NCI-H510A treated with DMSO at 0.1 percent for 48 hours (cell line): ENCODE measurements at regions not wholly inside any gene's neighbourhood (a gene's known extent, or its start where the extent isn't known, plus 50 kb on each side); places are given as distances from the start of the nearest gene placed in this dataset.
"Not testable (repeated sequence)": the region's sequence is repeated elsewhere in the genome, so short reads cannot be mapped to it uniquely, and the experiment has no call there.

Source experiments
- DNase-seq: peaks from one replicate; lab custom pipeline; 2025; lab: John Stamatoyannopoulos, UW

DNA sequence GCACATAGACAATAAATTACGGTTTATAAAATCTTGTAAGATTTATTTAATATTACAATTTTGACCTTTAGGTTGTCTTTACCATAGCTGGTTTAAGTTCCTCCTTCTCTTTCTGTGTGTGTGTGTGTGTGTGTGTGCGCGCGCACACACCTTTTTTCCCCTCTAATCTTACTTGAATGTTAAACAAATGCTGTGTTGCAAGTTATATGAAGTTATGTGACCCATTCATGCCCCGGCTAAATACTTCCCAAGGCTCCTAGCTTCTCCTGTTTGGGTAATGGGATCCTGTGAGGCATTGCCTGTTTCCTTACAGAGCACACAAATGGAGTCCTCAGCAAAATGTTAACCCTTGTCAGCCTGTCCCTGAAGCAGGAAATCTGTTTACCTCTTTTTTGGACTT lies 125.6 kb upstream of the ZNF608 start:
- DNase-seq, result no peak

DNA sequence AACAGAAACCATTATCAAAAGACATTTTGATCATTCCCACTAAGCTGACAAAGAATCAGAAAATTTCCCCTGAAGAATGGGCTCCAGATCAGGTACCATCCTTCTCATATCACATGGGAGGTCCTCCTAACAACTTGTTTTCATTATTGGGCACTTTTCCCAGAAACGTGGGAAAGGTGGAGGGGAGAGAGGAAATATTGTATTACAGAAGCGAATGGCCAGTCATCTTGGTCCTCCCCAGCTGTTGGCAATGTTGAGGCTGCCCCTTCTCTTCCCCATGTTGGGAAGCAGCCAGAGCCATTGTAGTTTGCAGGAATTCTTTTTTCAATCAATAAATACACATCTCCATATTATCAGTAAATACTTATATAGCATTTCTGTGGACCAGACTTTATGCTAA lies 126.2 kb upstream of the ZNF608 start:
- no peak for DNase-seq

DNA sequence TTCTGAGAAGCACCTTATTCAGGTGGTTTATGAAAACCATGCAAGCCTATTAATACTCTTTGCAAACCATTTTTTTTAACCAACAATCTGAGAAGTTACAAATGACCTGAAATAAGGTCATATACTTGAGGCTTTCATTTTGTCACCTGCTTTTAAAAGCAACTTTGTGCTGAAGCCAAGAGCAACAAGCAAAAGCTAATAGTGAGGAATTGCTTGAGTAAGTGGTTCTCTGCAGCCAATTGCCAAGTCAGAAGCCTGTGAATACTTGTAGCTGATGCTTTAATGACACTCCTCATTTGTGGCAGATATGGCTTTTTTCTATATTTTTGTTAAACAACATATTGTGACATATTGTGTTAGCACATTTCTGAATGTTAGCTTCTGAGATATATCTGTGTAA lies 126.7 kb upstream of the ZNF608 start:
- no peak for DNase-seq

DNA sequence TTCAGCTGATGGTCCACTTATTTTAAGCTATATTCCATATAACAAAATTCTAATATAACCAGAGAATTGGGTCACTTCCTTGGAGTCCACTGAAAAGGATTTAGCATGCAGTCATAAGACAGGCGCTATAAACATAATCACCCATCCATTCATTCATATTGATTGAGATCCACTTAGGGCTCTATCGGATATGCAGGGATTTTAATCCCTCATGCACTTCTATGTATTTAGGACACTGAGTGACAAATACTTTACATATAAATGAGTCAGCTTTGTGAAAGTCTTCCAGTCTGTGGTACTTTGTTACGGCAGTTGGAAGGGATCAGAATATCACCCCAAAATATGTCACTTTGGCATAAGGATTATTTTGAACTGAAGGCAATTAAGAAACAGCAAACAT lies 127.3 kb upstream of the ZNF608 start:
- DNase-seq, result no peak

DNA sequence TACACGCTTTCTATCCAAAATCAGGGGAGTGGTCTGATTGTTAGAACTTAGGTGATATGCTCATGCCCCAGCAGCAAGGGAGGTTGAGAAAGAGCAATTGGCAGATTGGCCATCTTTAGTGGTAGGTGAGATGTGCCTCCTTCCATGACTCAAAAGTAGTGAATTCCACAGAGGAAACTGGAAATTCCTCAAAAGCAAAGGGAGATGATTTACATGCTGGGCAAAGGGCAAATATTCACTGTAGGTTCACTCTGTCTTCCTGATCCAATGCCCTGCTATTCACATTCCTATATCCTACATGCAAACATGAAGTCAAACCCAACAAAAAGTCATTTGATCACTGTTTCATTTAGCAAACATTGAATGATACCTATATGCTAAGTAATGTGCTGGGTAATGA lies 130.1 kb upstream of the ZNF608 start:
- no peak for DNase-seq

DNA sequence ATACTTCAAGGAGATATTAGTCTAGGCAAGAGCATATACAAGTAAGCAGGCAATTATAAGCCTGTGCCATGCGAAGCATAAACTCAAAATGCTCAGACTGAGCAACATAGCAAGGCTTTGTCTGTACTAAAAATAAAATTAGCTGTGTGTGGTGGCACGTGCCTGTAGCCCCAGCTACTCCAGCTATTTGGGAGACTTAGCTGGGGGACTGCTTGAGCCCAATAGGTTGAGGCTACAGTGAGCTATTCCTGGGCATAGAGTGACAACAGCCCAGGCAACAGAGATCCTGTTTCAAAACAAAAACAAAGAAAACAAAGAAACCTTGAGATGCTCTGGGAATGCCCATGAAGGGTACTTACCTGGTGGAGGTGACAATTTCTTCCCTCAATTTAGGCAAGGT lies 130.5 kb upstream of the ZNF608 start:
- no peak for DNase-seq

DNA sequence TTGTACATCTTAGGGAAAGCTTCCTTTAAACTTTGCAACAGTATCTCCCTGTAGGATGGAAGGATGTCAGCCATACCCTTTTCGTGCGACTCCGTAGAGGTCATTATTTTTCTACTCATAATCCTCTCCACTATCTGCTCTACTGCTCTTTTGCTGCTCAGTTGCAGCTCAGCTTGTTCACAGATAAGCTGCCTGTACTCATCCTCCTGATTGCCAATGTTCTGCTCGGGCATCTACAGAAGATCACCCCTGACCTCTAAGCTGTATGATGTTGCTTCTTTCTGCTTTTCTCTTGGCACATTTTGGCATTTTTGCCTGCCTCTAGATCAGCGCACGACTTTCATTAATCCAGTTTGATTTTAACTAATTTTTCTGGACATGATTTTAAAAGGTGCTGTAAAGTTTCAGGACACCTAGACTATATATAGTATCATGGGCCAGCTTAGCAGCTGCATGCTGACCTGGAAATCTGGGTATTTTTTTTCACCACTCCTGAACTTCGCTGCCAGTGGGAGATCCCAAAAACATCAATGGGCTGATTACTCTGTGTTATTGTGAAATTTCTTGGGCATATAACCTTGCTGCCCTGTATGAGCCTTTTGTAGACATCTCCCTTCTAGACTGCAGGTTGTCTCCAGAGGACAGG lies 131.2 kb upstream of the ZNF608 start:
- DNase-seq, result no peak

DNA sequence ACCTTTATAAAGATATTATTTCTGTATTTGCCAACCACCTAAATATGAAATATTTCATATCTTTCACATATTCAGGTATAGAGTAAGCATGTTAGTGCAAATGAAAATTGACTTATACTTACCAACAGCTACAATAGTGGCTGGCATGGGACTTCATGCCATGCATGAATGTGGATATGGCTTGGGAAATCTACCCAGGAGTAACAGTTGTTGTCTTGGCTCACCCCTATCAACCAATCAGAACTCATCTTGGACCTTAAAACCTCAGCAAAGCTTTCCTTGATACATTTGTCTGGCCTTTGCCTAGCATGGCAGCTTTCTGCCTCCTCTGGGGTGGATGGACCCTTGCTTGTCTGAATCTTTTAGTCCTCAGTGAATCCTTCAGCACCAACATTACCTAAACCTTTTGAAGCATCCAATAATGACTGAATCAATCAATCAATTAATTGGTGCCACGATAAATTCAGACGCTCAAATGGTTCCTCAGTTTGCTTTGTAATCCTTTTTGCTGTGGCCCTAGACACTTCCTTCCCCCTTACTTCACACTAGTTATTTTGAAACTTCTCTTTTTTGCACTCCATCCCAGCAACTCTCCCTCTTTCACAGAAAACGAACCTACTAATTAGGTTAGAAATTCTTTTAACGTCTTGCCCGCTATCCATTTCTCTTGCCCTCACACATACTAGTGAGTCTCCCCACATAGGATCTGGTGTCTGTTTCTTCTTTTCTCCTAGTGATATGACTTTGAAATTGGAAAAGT lies 132.3 kb upstream of the ZNF608 start:
- DNase-seq, result no peak

DNA sequence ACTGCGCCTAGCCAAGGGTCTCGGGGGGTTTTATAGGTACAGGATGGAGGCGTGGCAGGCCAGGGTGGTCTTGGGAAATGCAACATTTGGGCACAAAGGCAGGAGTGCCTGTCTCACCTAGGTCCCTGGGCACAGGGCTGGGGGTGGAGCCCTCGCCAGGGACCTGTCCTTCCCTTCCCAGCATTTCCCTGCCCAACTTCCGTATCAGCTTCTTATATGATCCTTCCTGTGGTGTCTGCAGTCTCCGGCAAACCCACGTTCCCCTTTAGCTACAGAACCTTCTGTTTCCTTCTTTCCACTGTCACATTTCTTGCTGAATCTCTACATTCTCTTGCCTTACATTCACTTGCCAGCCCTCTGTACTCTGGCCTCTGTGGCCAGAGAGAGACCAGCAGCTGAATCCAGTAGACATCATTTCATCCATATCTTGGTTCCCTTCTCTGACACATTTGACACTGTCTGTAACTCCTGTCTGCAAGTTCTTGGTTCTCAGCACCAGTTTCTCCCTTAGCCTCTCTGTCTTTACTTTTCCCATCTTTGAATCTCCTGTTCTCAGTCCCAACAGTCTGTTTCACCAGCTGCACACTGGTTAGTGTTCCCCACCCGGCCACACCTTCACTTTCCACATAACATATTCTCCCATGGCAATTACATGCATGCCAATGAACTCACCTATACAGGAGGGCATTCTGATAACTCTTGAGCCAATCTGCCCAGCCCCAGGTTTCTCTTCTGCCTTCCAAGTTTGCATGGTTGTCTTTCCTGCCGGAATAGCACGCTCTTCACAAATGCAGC lies 134.7 kb upstream of the ZNF608 start:
- no peak for DNase-seq

DNA sequence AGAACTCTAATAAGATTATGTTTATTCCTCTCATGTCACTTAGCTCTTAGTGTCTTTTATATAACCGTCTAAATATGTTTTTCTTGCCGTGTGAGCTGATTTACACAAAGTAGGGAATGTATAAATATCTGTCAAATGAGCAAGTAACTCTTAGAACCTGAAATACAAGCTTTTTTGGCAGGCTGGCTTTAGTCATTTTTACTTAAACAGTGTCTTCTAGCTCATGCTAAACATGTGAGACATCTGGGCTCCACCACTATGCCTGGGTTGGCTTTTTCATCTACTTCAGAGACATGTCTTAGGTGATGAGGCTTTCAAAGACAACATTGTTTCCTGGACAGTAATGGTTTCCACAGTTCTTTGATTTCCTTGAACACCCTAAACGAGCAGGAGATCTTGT lies 137.2 kb upstream of the ZNF608 start:
- DNase-seq, result no peak

DNA sequence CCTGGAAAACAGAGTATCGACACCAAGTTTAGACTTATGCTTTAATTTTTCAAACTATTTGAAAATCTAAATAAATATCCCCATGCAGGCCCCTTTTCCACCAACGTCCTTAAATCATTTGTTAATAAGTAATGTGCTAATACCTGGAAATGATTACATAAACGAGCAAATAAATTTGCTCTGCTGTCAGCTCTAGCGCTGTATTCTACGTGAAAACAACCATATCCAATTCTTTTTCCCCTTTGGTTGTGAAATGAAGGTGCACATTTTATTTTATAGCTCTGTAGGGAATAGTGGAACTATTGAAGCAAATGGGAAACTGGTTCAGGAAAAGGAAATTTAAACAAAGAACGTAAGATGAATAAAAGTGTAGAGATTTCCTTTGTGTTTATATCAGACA lies 137.7 kb upstream of the ZNF608 start:
- no peak for DNase-seq

DNA sequence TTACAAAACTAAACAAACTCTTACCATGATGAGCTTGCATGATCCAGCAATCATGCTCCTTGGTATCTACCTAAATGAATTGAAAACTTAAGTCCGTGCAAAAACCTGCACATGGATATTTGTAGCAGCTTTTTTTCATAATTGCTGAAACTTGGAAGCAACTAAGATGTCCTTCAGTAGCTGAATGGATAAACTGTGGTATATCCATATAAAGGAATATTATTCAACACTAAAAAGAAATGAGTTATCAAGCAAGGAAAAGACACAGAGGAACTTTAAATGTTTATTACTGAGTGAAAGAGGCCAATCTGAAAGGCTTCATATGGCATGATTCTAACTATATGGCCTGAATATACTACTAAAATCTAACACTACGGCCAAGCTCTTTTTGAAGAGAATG lies 139.1 kb upstream of the ZNF608 start:
- DNase-seq, result no peak

DNA sequence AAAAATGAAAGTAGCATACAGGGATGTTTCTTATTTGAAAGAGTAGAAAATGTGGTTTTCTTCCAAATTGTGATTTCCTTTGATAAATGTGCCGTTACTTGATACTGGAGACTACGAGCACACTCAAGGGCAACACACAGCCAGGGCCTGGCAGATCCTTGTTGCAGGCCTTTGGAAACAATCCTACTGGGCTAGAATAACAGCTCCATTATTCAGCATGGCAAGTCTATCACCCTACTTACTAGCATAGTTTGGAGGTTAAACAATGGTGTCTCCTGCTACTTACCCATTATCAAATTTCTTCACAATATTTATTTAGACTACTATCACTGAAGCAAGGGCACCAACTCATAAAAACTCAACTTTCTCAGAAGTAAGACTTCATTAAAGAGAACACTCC lies 140.8 kb upstream of the ZNF608 start:
- no peak for DNase-seq

DNA sequence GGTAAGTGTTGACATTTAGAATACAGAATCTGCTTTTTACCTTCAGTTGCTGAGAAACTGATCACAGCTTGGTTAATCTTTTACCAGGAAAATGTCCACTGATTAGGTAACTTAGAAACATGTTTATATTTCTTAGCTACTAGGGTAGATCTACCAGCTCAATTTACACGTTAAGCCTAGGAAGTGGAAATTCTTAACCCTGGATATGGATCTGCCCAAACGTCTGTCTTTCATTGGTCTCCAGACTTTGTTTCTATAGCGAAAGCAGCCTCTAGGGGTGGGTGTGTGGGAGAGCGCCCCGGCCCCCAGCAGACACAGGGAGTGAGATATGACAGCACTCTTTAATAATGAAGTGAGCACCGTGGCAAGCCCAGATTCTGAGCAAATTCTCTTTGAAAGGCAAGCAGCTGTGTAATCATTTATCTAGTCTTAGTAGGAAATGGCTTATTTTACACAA lies 141.6 kb upstream of the ZNF608 start:
- DNase-seq, result no peak

DNA sequence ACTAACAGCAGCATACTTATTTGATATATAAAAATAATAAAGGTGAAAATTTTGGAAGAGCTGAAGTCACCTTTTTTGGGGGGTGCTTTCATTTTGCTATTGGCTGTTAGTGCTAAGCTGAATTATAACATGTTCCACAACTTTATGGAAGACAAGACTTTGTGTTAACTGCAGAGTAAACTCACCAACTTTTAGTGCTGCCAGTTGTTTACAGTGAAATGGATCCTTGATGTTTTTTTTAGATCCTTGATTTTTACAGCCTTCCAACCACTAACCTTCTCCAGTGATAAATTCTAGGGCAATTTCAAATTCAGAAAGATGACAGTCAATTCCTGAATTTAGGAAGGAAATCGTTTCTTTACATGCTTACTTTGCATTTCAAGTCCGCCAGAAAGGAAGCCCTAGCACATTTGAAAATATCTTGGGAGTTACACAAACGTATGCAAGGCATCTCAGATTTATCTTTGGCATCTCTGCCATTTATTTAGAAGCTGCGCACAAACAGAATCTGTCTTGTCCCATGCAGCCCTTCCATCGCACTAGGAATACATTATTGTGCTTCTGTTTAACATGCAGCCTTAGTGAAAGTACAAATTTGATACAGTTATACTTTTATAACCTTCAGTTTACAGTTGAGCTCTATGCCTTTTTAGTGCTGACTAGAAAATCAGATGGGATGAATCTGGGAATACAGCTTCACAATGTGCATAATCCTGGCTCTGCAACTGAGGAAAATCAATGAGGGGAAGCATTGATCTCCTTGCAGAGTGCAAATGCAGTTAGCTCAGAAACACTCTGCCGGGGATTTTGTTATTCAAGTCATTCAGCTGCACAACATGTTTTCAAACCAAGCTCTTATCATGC lies 142.4 kb upstream of the ZNF608 start:
- DNase-seq, result no peak

DNA sequence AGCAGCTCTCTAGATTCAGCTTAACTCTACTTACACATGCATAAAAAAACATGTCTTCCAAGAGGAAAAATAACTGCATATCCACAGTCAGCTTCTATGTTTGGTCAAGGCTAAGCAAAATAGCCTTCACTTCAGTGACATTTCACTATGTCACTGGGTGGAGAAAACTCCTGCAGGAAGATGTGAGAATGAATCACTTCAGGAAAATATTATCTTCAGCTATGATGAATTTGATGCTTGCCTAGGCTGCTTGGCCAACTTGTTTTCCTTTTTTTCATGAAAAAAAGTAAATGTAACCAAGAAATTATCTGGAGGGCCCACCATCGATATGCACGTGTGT lies 143.0 kb upstream of the ZNF608 start:
- no peak for DNase-seq

DNA sequence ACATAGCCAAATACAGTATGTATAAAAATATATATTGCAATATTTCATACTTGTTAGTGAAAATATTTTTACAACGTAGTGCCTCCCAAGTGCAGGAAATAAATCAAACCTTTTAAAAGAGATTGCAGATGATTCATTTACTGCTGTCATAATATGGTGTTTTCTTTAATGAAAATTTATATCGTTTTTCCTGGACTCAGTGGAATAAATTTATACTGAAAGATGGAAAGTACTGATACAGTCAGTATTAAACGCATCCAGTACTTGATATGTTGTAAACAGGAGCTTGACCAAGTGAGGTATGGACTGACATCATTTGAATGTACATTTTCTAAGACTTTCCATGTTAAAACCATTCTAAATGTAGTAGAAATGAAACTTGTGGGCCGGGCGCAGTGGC lies 143.4 kb upstream of the ZNF608 start:
- no peak for DNase-seq

DNA sequence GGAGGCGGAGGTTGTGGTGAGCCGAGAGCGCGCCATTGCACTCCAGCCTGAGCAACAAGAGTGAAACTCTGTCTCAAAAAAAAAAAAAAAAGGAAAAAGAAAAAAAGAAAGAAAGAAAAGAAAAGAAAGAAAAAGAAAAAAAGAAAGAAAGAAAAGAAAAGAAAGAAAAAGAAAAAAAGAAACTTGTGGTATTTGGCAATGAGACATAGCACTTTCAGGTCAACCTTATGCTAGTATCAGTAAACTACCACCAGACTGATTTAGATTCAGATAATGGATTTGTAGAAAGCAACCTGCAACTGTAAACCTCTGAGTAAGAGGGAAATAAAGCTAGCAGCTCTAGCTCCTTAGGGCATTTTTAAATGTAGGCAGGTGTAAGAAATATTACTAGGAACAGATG lies 144.0 kb upstream of the ZNF608 start:
- not testable (repeated sequence) for DNase-seq

DNA sequence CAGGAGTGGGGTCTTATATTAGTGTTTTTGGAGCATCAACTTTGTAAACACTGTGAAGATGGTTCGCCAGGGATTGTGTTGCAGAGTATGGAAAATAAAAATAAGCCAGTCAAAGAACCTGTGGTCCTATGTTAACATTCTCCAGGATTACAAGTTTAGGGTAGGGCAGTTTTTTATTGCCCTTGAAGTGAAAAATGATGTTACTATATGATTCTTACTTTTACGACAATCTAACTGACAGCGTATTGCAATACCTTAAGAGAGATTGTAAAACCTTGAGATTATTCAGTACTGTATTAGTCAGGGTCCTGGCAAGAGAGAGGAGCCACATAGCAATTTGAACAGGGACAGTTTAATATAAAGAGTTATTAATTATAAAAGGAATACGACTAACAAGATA lies 144.7 kb upstream of the ZNF608 start:
- no peak for DNase-seq

DNA sequence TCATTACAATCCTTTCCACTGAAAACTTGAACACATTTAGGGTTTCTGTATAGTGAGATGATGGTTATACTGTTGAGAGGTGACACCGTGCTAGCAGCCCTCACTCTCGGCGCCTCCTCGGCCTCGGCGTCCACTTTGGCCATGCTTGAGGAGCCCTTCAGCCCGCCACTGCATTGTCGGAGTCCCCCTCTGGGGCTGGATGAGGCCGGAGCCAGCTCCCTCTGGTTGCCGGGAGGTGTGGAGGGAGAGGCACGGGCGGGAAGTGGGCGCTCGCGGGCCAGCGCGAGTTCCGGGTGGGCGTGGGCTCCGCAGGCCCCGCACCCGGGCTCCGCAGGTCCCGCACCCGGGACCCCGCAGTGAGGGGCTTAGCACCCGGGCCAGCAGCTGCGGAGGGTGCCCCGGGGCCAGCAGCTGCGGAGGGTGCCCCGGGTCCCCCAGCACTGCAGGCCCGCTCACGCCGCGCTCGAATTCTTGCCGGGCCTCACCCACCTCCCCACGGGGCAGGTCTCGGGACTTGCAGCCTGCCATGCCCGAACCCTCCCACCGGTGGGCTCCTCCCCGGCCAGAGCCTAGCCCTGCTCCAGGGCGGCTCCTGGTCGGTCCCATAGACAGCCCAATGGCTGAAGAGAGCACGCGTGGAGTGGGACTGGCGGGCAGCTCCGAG lies 145.9 kb upstream of the ZNF608 start:
- no peak for DNase-seq

DNA sequence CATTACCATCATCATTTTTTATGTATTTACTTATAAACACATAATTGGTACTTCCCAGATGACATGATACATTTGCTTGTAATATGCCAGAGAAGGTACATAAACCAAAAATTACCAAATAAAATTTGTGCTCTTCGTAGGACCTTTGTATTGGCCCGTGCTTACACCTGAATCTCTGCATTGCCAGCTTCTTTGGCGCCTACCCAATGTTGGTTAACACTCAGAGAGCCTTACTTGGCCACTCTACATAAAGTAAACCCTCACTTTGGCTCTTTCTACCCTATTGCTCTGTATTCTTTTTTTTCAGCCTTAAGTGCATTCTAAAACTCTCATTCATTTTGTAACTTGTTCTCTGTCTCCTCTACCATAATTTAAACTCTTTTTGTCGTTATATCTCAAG lies 148.1 kb upstream of the ZNF608 start:
- DNase-seq, result no peak

DNA sequence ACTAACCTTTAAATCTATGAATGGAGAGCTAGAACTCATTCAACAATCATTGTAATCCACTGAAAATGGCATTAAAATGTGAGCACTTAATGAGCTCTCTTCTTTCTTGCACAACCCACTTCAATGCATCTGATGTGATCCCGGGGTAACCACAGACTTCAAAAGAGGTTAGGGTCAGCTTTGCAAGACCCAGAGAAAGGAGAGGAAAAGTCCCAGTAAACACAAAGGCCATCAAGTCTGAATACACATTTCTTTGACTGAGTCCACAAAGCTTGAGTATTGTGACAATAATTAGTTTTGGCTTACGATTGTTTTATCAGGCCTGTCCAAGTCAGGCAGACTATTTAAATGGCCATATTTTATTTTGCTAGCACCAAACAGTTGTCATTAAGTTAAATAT lies 148.8 kb upstream of the ZNF608 start:
- no peak for DNase-seq
